ENCODE measurements at regions not wholly inside any gene's neighbourhood (a gene's known extent, or its start where the extent isn't known, plus 50 kb on each side); places are given as distances from the start of the nearest gene placed in this dataset.

GRCh38 chr2:138237667-138238384 lies 263.7 kb upstream of the SPOPL start:
- TF ChIP-seq POLR2A (IDR thresholded peaks at IDR 0.05): no peak
- TF ChIP-seq, protein P1, sequence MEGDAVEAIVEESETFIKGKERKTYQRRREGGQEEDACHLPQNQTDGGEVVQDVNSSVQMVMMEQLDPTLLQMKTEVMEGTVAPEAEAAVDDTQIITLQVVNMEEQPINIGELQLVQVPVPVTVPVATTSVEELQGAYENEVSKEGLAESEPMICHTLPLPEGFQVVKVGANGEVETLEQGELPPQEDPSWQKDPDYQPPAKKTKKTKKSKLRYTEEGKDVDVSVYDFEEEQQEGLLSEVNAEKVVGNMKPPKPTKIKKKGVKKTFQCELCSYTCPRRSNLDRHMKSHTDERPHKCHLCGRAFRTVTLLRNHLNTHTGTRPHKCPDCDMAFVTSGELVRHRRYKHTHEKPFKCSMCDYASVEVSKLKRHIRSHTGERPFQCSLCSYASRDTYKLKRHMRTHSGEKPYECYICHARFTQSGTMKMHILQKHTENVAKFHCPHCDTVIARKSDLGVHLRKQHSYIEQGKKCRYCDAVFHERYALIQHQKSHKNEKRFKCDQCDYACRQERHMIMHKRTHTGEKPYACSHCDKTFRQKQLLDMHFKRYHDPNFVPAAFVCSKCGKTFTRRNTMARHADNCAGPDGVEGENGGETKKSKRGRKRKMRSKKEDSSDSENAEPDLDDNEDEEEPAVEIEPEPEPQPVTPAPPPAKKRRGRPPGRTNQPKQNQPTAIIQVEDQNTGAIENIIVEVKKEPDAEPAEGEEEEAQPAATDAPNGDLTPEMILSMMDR (IDR thresholded peaks at IDR 0.05): no peak

Data from Peyer's patch (tissue), 4 donors.